ENCODE measurements at regions not wholly inside any gene's neighbourhood (a gene's known extent, or its start where the extent isn't known, plus 50 kb on each side); places are given as distances from the start of the nearest gene placed in this dataset.

- DNase-seq (ENCODE audit: low read depth in 4 of 6, low spot score in 6 of 6): no peak
These were observed 58.5 kb upstream of the ANO1 start for GRCh38 chr11:70019576-70020011.

GRCh38 chr11:70020336-70021214 lies 57.5 kb upstream of the ANO1 start:
- peaks cover 7% of the 10 kb centered on the region for H3K4me1 ChIP-seq (ENCODE audit: control insufficient read depth, insufficient read depth, low read length)
- no peak for DNase-seq (ENCODE audit: low read depth in 4 of 6, low spot score in 6 of 6)
- H3K4me3 ChIP-seq (ENCODE audit: low read depth, low read length): no peak overlapping the region
- no peaks in the 10 kb centered on the region for H3K27me3 ChIP-seq (ENCODE audit: control insufficient read depth, insufficient read depth, low read length)
- no peak overlapping the region for H3K27ac ChIP-seq (ENCODE audit: low read depth, low read length)
- no peaks in the 10 kb centered on the region for H3K9me3 ChIP-seq (ENCODE audit: control insufficient read depth, insufficient read depth, low read length)
- WGBS (ENCODE audit: insufficient coverage): 48% methylated on average over 10 of the region's 24 CpGs
- H3K36me3 ChIP-seq (ENCODE audit: control insufficient read depth, insufficient read depth, low read length): no peaks in the 10 kb centered on the region

More at GRCh38 chr11:70019576-70020011, 58.5 kb upstream of the ANO1 start:
- no peak overlapping the region for H3K4me3 ChIP-seq (ENCODE audit: low read depth, low read length)
- 81% methylated on average over 7 of the region's 8 CpGs for WGBS (ENCODE audit: insufficient coverage)
- no peak overlapping the region for H3K27ac ChIP-seq (ENCODE audit: low read depth, low read length)
- peaks cover 7% of the 10 kb centered on the region for H3K4me1 ChIP-seq (ENCODE audit: control insufficient read depth, insufficient read depth, low read length)
- no peaks in the 10 kb centered on the region for H3K36me3 ChIP-seq (ENCODE audit: control insufficient read depth, insufficient read depth, low read length)
- H3K9me3 ChIP-seq (ENCODE audit: control insufficient read depth, insufficient read depth, low read length): no peaks in the 10 kb centered on the region
- H3K27me3 ChIP-seq (ENCODE audit: control insufficient read depth, insufficient read depth, low read length): no peaks in the 10 kb centered on the region

- 82% methylated on average over 10 of the region's 10 CpGs for WGBS (ENCODE audit: insufficient coverage)
- no peak for DNase-seq (ENCODE audit: low read depth in 4 of 6, low spot score in 6 of 6)
- H3K27me3 ChIP-seq (ENCODE audit: control insufficient read depth, insufficient read depth, low read length): no peaks in the 10 kb centered on the region
These were observed 56.5 kb upstream of the ANO1 start for GRCh38 chr11:70021586-70021985.

GRCh38 chr11:70024036-70024772 lies 53.9 kb upstream of the ANO1 start:
- no peaks in the 10 kb centered on the region for H3K27me3 ChIP-seq (ENCODE audit: control insufficient read depth, insufficient read depth, low read length)
- H3K4me1 ChIP-seq (ENCODE audit: control insufficient read depth, insufficient read depth, low read length): peaks cover 12% of the 10 kb centered on the region
- WGBS (ENCODE audit: insufficient coverage): 84% methylated on average over 13 of the region's 13 CpGs
- no peak overlapping the region for H3K4me3 ChIP-seq (ENCODE audit: low read depth, low read length)
- DNase-seq (ENCODE audit: low read depth in 4 of 6, low spot score in 6 of 6): no peak
- H3K27ac ChIP-seq (ENCODE audit: low read depth, low read length): no peak overlapping the region
- H3K9me3 ChIP-seq (ENCODE audit: control insufficient read depth, insufficient read depth, low read length): no peaks in the 10 kb centered on the region
- no peaks in the 10 kb centered on the region for H3K36me3 ChIP-seq (ENCODE audit: control insufficient read depth, insufficient read depth, low read length)

More at GRCh38 chr11:70021586-70021985, 56.5 kb upstream of the ANO1 start:
- no peak overlapping the region for H3K4me3 ChIP-seq (ENCODE audit: low read depth, low read length)
- H3K4me1 ChIP-seq (ENCODE audit: control insufficient read depth, insufficient read depth, low read length): peaks cover 5% of the 10 kb centered on the region
- no peaks in the 10 kb centered on the region for H3K9me3 ChIP-seq (ENCODE audit: control insufficient read depth, insufficient read depth, low read length)
- H3K27ac ChIP-seq (ENCODE audit: low read depth, low read length): no peak overlapping the region
- no peaks in the 10 kb centered on the region for H3K36me3 ChIP-seq (ENCODE audit: control insufficient read depth, insufficient read depth, low read length)

- Histone ChIP-seq H3K27me3 (ENCODE audit: control insufficient read depth, insufficient read depth, low read length) (no peaks in the 10 kb centered on the region), H3K4me1 (ENCODE audit: control insufficient read depth, insufficient read depth, low read length) (peaks cover 17% of the 10 kb centered on the region), H3K27ac (ENCODE audit: low read depth, low read length) (no peak overlapping the region), H3K4me3 (ENCODE audit: low read depth, low read length) (no peak overlapping the region), H3K36me3 (ENCODE audit: control insufficient read depth, insufficient read depth, low read length) (no peaks in the 10 kb centered on the region), H3K9me3 (ENCODE audit: control insufficient read depth, insufficient read depth, low read length) (no peaks in the 10 kb centered on the region)
- no peak for DNase-seq (ENCODE audit: low read depth in 4 of 6, low spot score in 6 of 6)
- 60% methylated on average over 1 of the region's 3 CpGs for WGBS (ENCODE audit: insufficient coverage)
These were observed 53.4 kb upstream of the ANO1 start for GRCh38 chr11:70024773-70025045.

- H3K27me3 ChIP-seq (ENCODE audit: control insufficient read depth, insufficient read depth, low read length): no peaks in the 10 kb centered on the region
- DNase-seq (ENCODE audit: low read depth in 4 of 6, low spot score in 6 of 6): no peak
- WGBS (ENCODE audit: insufficient coverage): 100% methylated on average over 3 of the region's 3 CpGs
These were observed 52.8 kb upstream of the ANO1 start for GRCh38 chr11:70025308-70025707.

GRCh38 chr11:70026012-70026411 lies 52.1 kb upstream of the ANO1 start:
- WGBS (ENCODE audit: insufficient coverage): 100% methylated on average over 3 of the region's 3 CpGs
- no peak for DNase-seq (ENCODE audit: low read depth in 4 of 6, low spot score in 6 of 6)
- H3K27ac ChIP-seq (ENCODE audit: low read depth, low read length): no peak overlapping the region
- H3K36me3 ChIP-seq (ENCODE audit: control insufficient read depth, insufficient read depth, low read length): no peaks in the 10 kb centered on the region
- peaks cover 22% of the 10 kb centered on the region for H3K4me1 ChIP-seq (ENCODE audit: control insufficient read depth, insufficient read depth, low read length)
- no peak overlapping the region for H3K4me3 ChIP-seq (ENCODE audit: low read depth, low read length)
- no peaks in the 10 kb centered on the region for H3K9me3 ChIP-seq (ENCODE audit: control insufficient read depth, insufficient read depth, low read length)
- H3K27me3 ChIP-seq (ENCODE audit: control insufficient read depth, insufficient read depth, low read length): no peaks in the 10 kb centered on the region

More at GRCh38 chr11:70025308-70025707, 52.8 kb upstream of the ANO1 start:
- Histone ChIP-seq H3K27ac (ENCODE audit: low read depth, low read length) (no peak overlapping the region), H3K4me3 (ENCODE audit: low read depth, low read length) (no peak overlapping the region), H3K36me3 (ENCODE audit: control insufficient read depth, insufficient read depth, low read length) (no peaks in the 10 kb centered on the region), H3K9me3 (ENCODE audit: control insufficient read depth, insufficient read depth, low read length) (no peaks in the 10 kb centered on the region), H3K4me1 (ENCODE audit: control insufficient read depth, insufficient read depth, low read length) (peaks cover 22% of the 10 kb centered on the region)

GRCh38 chr11:70026726-70027125 lies 51.4 kb upstream of the ANO1 start:
- Histone ChIP-seq H3K4me3 (ENCODE audit: low read depth, low read length) (no peak overlapping the region), H3K9me3 (ENCODE audit: control insufficient read depth, insufficient read depth, low read length) (no peaks in the 10 kb centered on the region), H3K27ac (ENCODE audit: low read depth, low read length) (no peak overlapping the region), H3K4me1 (ENCODE audit: control insufficient read depth, insufficient read depth, low read length) (peaks cover 22% of the 10 kb centered on the region), H3K36me3 (ENCODE audit: control insufficient read depth, insufficient read depth, low read length) (no peaks in the 10 kb centered on the region), H3K27me3 (ENCODE audit: control insufficient read depth, insufficient read depth, low read length) (no peaks in the 10 kb centered on the region)
- DNase-seq (ENCODE audit: low read depth in 4 of 6, low spot score in 6 of 6): no peak
- 87% methylated on average over 3 of the region's 5 CpGs for WGBS (ENCODE audit: insufficient coverage)

GRCh38 chr11:70027451-70027850 lies 50.7 kb upstream of the ANO1 start:
- H3K4me3 ChIP-seq (ENCODE audit: low read depth, low read length): no peak overlapping the region
- H3K27me3 ChIP-seq (ENCODE audit: control insufficient read depth, insufficient read depth, low read length): no peaks in the 10 kb centered on the region
- H3K4me1 ChIP-seq (ENCODE audit: control insufficient read depth, insufficient read depth, low read length): peaks cover 22% of the 10 kb centered on the region
- 91% methylated on average over 7 of the region's 8 CpGs for WGBS (ENCODE audit: insufficient coverage)
- H3K36me3 ChIP-seq (ENCODE audit: control insufficient read depth, insufficient read depth, low read length): no peaks in the 10 kb centered on the region
- H3K9me3 ChIP-seq (ENCODE audit: control insufficient read depth, insufficient read depth, low read length): no peaks in the 10 kb centered on the region
- DNase-seq (ENCODE audit: low read depth in 4 of 6, low spot score in 6 of 6): no peak
- H3K27ac ChIP-seq (ENCODE audit: low read depth, low read length): no peak overlapping the region

Data from spinal cord (tissue), 9 donors.